Lower leg skin (tissue), 3 donors: ENCODE measurements at regions not wholly inside any gene's neighbourhood (a gene's known extent, or its start where the extent isn't known, plus 50 kb on each side); places are given as distances from the start of the nearest gene placed in this dataset.

Experiments used
- CTCF ChIP-seq, 3 donors: fragments of 450-650 bp; IDR thresholded peaks; one replicate each; pipeline ENCODE4 v1.5.1; 2016; ENCODE audit warnings: antibody characterized with exemption in 3 of 3, mild to moderate bottlenecking in 3 of 3, moderate library complexity in 2 of 3
- POLR2A ChIP-seq, 2 donors: fragments of 450-650 bp; IDR thresholded peaks; one replicate each; pipeline ENCODE4 v1.6.1; 2016 to 2017; ENCODE audit warnings: antibody characterized with exemption in 2 of 2, mild to moderate bottlenecking in 1 of 2, moderate library complexity in 1 of 2

GRCh38 chr6:113481458-113481857 is 375.7 kb upstream of the MARCKS start:
- TF ChIP-seq CTCF (IDR thresholded peaks at IDR 0.05) (no peak), POLR2A (IDR thresholded peaks at IDR 0.05) (no peak)
